ENCODE measurements at regions not wholly inside any gene's neighbourhood (a gene's known extent, or its start where the extent isn't known, plus 50 kb on each side); places are given as distances from the start of the nearest gene placed in this dataset.
"Not testable (repeated sequence)": the region's sequence is repeated elsewhere in the genome, so short reads cannot be mapped to it uniquely, and the experiment has no call there.

GRCh38 chr2:223182356-223182755 lies 130.4 kb downstream of the KCNE4 start:
- no peak for DNase-seq

GRCh38 chr2:223185638-223186037 lies 133.6 kb downstream of the KCNE4 start:
- no peak for DNase-seq

GRCh38 chr2:223187256-223187655 lies 135.3 kb downstream of the KCNE4 start:
- no peak for DNase-seq

GRCh38 chr2:223190561-223191206 lies 138.7 kb downstream of the KCNE4 start:
- DNase-seq = not testable (repeated sequence)

DNA sequence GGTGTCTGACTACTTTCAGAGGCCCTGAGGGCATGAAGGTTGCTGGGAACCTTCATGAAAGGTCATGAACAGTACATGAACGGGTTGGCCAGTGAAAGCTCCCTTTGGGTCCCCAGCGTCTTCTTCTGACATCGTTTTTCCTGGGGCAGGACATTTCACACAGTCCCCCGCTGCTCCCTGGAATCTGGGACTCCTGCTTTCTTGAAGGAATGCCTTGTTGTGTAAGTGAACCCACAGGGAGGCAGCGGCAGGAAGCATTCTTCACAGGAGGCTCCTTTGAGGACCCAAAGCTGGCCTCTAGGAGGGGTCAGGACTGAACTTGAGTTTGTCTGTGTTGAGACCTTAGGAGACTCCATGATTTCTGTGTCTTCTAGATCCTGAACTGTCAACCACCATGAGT lies 144.3 kb downstream of the KCNE4 start:
- no peak for DNase-seq

- DNase-seq = no peak
Measured at GRCh38 chr2:223197046-223197445, 145.1 kb downstream of the KCNE4 start.

GRCh38 chr2:223199531-223200515 lies 147.8 kb downstream of the KCNE4 start:
- DNase-seq = no peak

DNA sequence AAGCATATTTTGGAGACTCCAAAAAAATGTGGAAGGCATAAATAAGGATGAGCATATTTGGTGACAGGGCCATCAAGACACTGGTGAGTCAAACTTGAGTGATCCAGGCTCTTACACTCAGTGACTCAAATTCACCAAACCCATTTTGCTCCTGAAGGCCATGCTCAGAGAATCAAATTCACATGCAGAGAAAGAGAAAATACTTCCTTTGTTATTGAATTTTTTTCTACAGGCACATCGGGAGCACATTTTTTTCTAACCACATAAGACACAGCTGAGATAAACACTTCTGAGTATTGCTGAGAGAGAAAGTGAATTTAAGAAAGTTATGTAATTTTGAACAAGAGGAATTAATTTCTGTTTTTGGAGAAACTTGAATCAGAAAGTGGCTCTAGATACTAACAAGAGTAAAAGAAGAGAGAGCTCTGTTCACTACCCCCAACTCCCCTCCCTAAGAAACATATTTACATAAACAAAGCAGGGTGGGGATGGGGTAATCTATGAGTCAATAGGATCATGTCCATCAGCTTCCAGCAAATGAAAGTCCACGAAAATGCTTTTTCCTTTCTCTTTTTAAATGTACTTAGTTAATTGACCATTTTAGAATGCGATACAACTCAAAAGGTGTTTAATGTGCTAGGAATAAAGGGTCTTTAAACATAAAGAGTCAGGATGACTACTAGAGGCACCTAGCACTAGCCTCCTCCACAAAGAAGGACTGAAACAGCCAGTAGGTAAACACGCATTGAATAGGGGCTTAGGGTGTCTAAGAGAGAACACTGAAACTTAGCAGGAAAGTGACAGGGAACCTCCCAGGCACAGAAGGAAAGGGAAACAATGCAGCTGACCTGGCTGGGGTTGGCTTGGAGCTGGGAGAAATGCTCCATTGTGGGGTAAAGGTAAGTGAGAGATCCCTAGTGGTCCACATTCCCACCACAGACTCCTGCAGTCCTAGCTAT lies 152.3 kb downstream of the KCNE4 start:
- DNase-seq = peak; percentile 34

- DNase-seq = no peak
Measured at GRCh38 chr2:223210489-223210888, 158.5 kb downstream of the KCNE4 start.

GRCh38 chr2:223214394-223215253 lies 162.6 kb downstream of the KCNE4 start:
- DNase-seq = no peak

GRCh38 chr2:223215254-223215516 lies 163.2 kb downstream of the KCNE4 start:
- no peak for DNase-seq

DNA sequence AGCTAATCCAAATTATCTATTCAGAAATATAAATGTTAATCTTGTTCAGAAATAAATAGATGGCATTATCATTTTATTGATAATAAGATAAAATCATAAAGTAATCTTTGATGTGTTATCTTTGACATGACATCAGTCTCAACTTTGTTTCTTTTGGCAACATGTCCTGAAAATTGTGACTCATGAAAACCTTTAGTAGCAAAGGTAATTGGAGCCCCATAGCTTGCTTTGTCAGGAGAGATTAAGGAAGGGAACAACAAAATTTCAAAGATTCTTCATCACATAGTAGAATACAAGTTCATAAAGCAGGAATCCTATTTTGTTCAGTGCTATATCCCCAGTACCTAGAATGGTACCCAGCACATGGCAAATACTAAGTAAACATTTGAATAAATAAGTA lies 165.4 kb downstream of the KCNE4 start:
- no peak for DNase-seq

- no peak for DNase-seq
Measured at GRCh38 chr2:223218587-223219178, 166.7 kb downstream of the KCNE4 start.

DNA sequence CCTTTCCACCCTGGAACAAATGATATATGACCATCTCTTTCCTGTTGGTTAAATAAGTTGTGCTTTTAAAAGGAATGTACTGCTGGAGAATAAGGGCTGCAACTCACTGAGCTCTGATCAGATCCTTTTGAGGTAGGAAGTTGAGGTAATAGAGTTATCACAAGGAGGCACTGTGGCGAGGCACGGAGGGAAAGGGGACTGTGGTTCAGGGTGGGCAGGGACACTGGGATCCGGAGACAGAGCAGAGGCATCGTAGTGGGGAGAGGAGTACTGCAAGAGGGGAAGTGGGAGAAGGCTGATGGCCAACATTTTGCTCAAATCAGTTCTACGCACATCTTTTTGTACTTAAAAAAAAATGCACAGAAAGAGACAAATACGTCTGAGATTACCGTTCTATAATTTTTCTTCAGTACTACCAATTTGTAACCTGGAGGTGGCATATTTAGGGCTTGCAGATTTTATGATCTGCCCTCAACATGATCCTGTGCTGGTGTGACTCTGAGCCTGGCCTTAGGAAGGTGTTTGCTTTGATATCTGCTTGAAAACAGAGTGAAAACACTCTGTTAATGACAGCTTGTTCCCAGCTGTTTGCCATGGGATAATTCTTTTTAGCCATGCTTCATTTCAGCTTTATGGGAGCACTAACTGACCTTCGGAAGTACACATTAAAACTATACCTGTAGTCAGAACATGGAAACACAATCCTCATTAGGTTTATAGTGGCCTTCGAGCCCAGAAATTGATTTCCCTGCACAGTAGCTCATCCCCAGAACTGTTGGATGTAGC lies 168.1 kb downstream of the KCNE4 start:
- DNase-seq = no peak

DNA sequence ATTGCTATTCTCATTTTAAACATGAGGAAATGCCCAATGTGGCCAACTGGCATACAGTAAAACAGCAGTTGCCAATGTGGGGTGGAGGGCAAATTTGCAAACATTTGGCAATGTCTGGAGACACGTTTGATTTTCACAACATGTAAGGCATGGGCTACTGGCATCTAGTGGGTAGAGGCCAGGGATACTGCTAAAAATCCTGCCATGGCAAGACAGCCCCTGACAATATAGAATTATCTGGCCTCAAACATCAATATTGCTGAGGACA lies 168.6 kb downstream of the KCNE4 start:
- no peak for DNase-seq

DNA sequence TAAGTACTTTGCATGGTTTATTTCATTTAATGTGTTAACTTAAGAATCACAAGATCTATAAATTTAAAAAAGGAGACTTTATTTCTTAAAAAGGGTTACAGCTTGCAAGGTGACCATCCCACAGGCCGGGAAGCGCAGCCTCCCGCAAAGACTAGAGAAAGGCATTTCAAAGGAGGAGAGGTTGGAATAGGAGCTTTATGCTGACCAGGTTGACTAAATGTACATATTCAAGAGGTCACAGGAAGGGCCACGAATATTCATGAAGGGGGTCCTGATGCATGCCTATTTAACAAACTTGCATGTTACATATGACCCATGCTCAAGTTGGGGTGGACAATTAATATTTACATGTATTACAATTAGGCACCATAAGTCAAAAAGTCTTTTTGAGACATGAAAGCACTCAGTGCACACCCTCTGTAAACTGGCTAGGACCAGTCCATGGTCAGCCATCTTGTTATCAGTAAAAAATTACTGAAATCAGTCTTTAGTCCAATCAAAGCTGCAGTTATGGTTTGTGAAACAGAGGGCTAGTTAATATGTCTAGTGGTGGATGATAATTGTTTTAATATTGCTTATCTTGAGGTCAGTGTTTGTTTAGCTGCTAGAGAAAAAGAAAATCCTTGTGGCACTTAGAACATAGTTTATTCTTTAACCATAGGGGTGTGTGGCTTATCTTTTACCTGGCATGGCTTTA lies 169.3 kb downstream of the KCNE4 start:
- no peak for DNase-seq

DNA sequence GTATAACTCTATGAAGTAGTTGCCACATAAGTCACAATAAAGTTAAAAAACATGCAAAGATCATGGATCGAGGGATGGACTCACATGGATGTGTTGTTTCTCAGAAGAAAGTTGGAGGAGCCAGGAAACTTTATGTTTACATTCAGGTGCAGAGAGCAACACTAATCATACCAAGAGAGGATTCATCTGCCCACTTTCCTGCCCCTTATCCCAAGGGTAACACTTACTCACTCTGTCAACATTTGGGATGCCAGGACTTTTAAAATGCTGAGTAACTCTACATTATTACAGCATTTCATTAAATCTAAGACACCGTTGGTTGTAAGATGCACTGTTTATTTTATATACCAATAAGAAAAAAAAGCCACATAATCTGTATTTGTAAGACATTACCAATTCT lies 170.4 kb downstream of the KCNE4 start:
- no peak for DNase-seq

DNA sequence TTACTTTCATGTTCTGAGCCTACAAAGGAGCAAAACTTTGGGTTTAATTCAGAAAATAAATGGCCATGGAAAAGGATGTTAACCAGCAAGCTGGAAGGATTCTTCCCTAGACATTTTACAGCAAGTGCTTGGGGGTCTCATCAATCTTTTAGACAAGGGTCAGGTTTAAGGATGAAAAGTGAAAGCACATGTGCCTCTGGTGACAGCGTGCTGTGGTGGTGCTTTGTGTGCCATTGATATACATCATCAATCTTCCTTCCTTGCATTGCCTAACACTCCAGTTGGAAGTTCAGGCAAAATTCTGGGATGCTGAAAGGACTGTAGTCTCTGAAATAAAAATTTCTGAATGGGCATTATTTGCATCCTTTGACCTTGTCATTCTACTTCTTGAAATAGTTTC lies 171.2 kb downstream of the KCNE4 start:
- DNase-seq = no peak

DNA sequence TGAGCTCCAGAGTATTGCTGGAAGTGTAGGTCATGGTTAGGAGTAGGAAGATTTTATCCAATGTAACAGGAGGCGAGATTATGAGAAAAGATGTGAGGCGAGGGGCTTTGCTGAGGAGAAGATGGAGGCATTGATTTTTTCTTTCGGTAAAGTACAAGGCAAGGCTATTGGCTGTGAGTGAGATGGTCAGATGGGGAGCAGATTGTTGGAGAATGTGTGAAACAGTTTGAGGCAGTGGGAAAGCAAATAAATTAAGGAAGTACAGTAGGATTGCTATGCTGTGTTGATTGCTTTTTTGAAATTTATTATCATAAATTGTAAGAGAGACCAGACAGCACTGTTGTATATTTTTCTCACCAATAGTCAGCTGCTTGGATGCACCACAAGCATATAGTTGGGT lies 173.3 kb downstream of the KCNE4 start:
- DNase-seq = no peak

DNA sequence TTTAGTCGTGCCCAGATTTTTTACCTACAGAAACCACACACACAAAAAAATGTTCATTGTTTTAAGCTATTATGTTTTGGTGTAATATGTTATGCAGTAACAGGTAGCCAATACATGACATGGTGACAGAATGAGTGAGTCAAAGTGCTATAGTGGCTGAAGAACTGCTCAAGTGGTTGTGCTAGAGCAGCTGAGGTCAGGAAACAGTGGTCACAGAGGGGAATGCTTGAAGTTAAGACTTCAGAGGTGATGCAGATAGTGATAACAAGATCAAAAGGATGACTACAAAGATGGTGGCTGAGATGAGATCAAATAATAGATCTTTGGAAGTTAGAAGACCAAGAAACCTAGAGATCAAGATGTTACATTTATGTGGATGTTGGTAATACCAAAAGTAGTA lies 174.3 kb downstream of the KCNE4 start:
- DNase-seq = no peak

GRCh38 chr2:223227338-223227737 lies 175.3 kb downstream of the KCNE4 start:
- no peak for DNase-seq
